MM.1S (cell line): ENCODE measurements at regions not wholly inside any gene's neighbourhood (a gene's known extent, or its start where the extent isn't known, plus 50 kb on each side); places are given as distances from the start of the nearest gene placed in this dataset.
A peak's percentile ranks its signal among the peaks of the same experiment; 100 is the strongest.
"Not testable (repeated sequence)": the region's sequence is repeated elsewhere in the genome, so short reads cannot be mapped to it uniquely, and the experiment has no call there.

Experiments used
- DNase-seq: peaks from one replicate; pipeline ENCODE4 v3.0.0-alpha.2; 2015
- H2AFZ ChIP-seq: fragments of 300-600 bp; sonication (generic); 2 replicates; pipeline ENCODE4 v1.6.0; 2016; ENCODE audit warnings: antibody characterized with exemption, low read length
- H3F3A ChIP-seq: fragments of 300-600 bp; sonication (generic); 2 replicates; pipeline ENCODE4 v1.6.1; 2016; ENCODE audit warnings: mild to moderate bottlenecking, antibody characterized with exemption, low read length, moderate library complexity, mixed read lengths; ENCODE audit not compliant: insufficient read depth
- H3K27ac ChIP-seq: fragments of 300-600 bp; sonication (generic); 2 replicates; pipeline ENCODE4 v1.5.1; 2016; ENCODE audit warnings: mild to moderate bottlenecking, low read length
- H3K27me3 ChIP-seq: fragments of 300-600 bp; sonication (generic); replicated peaks from 2 replicates; pipeline ENCODE4 v1.6.0; 2016; ENCODE audit warnings: low read length; ENCODE audit not compliant: insufficient read depth
- H3K36me3 ChIP-seq: fragments of 300-600 bp; sonication (generic); replicated peaks from 2 replicates; pipeline ENCODE4 v1.6.1; 2016; ENCODE audit warnings: mild to moderate bottlenecking, low read length, mixed read lengths; ENCODE audit not compliant: insufficient read depth
- H3K4me1 ChIP-seq: fragments of 300-600 bp; sonication (generic); 2 replicates; pipeline ENCODE4 v1.6.1; 2016; ENCODE audit warnings: low read length, mixed read lengths
- H3K4me2 ChIP-seq: fragments of 300-600 bp; sonication (generic); 2 replicates; pipeline ENCODE4 v1.6.0; 2016; ENCODE audit warnings: low read depth, low read length
- H3K4me3 ChIP-seq: fragments of 300-600 bp; sonication (generic); 2 replicates; pipeline ENCODE4 v1.5.1; 2016; ENCODE audit warnings: low read length, mixed read lengths
- H3K79me2 ChIP-seq: fragments of 300-600 bp; sonication (generic); 2 replicates; pipeline ENCODE4 v1.6.1; 2016; ENCODE audit warnings: mixed run types, low read length, mixed read lengths
- H3K9ac ChIP-seq: fragments of 300-600 bp; sonication (generic); 2 replicates; pipeline ENCODE4 v1.6.1; 2016; ENCODE audit warnings: low read length, mixed read lengths
- H3K9me2 ChIP-seq: fragments of 300-600 bp; sonication (generic); replicated peaks from 2 replicates; pipeline ENCODE4 v1.6.1; 2016; ENCODE audit warnings: mild to moderate bottlenecking, low read length, mixed read lengths; ENCODE audit not compliant: insufficient read depth
- H3K9me3 ChIP-seq: fragments of 300-600 bp; sonication (generic); replicated peaks from 2 replicates; pipeline ENCODE4 v1.6.1; 2016; ENCODE audit warnings: mild to moderate bottlenecking, low read length, mixed read lengths; ENCODE audit not compliant: insufficient read depth
- H4K20me1 ChIP-seq: fragments of 300-600 bp; sonication (generic); 2 replicates; pipeline ENCODE4 v1.6.1; 2016; ENCODE audit warnings: mild to moderate bottlenecking, low read length, moderate library complexity, mixed read lengths; ENCODE audit not compliant: insufficient read depth
- EZH2 ChIP-seq: fragments of 300-600 bp; sonication (generic); optimal IDR thresholded peaks from 2 replicates; pipeline ENCODE3; 2017; ENCODE audit warnings: low read depth, mild to moderate bottlenecking, antibody characterized with exemption, low read length, mixed read lengths
- EZH2phosphoT487 ChIP-seq: fragments of 300-600 bp; sonication (generic); IDR thresholded peaks from 2 replicates; pipeline ENCODE4 v1.6.1; 2018; ENCODE audit warnings: antibody characterized with exemption, low read length
- TF ChIP-seq, protein P1 (sequence below): fragments of 300-600 bp; sonication (generic); IDR thresholded peaks from 2 replicates; pipeline ENCODE4 v1.5.1; 2016; ENCODE audit warnings: antibody characterized with exemption, low read length, mixed read lengths

DNA sequence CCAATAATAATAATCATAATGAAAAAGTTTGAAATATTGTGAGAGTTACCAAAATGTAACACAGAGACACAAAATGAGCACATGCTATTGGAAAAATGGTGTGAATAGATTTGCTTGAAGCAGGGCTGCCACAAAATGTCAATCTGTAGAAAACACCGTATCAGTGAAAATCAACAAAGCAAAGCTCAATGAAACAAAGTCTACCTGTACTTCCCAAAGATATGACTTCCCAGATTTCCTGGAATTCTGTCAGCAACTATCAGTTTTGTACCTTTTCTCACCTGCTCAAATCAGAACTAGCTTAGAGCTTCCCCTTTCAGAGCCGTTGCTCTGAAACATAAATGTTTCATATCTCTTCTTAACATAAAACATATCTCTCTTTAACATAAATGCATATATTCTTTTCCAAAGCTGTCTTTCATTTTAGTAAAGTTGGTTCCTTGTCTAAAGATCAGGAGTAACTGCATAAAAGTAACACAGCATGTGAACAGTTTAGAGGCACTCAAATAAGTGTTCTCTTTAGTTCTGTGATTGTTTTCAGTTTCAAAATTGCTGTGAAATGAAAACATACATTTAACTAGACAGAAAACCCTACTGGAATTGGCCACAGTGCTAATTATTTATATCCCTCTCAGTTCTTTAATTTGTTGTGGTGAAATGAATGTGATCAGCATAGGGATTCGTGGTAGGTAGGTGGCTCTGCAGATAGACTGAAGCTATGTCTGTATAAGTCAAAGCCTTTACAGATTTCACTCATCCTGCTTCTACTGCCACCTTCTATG is 262.5 kb downstream of the KCNJ3 start:
- H3K9ac ChIP-seq: no peak overlapping the region
- peak; percentile 22 for DNase-seq
- no peaks in the 10 kb centered on the region for H3K27me3 ChIP-seq
- H3K9me3 ChIP-seq: no peaks in the 10 kb centered on the region
- H4K20me1 ChIP-seq: no peaks in the 10 kb centered on the region
- TF ChIP-seq EZH2phosphoT487 (no peak), EZH2 (no peak)
- TF ChIP-seq, protein P1, sequence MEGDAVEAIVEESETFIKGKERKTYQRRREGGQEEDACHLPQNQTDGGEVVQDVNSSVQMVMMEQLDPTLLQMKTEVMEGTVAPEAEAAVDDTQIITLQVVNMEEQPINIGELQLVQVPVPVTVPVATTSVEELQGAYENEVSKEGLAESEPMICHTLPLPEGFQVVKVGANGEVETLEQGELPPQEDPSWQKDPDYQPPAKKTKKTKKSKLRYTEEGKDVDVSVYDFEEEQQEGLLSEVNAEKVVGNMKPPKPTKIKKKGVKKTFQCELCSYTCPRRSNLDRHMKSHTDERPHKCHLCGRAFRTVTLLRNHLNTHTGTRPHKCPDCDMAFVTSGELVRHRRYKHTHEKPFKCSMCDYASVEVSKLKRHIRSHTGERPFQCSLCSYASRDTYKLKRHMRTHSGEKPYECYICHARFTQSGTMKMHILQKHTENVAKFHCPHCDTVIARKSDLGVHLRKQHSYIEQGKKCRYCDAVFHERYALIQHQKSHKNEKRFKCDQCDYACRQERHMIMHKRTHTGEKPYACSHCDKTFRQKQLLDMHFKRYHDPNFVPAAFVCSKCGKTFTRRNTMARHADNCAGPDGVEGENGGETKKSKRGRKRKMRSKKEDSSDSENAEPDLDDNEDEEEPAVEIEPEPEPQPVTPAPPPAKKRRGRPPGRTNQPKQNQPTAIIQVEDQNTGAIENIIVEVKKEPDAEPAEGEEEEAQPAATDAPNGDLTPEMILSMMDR: no peak
- no peaks in the 10 kb centered on the region for H3K79me2 ChIP-seq
- H3K9me2 ChIP-seq: no peaks in the 10 kb centered on the region
- no peaks in the 10 kb centered on the region for H3K36me3 ChIP-seq
- peak overlapping the region; percentile 19; the same call in 1 of the 2 replicates for H2AFZ ChIP-seq
- no peaks in the 10 kb centered on the region for H3F3A ChIP-seq
- peak overlapping the region; percentile 60 for H3K4me2 ChIP-seq
- 0 out of 2 replicates have a peak overlapping the region, but pooled peaks have one; percentile 14 for H3K4me3 ChIP-seq
- no peak overlapping the region for H3K27ac ChIP-seq
- no peaks in the 10 kb centered on the region for H3K4me1 ChIP-seq

DNA sequence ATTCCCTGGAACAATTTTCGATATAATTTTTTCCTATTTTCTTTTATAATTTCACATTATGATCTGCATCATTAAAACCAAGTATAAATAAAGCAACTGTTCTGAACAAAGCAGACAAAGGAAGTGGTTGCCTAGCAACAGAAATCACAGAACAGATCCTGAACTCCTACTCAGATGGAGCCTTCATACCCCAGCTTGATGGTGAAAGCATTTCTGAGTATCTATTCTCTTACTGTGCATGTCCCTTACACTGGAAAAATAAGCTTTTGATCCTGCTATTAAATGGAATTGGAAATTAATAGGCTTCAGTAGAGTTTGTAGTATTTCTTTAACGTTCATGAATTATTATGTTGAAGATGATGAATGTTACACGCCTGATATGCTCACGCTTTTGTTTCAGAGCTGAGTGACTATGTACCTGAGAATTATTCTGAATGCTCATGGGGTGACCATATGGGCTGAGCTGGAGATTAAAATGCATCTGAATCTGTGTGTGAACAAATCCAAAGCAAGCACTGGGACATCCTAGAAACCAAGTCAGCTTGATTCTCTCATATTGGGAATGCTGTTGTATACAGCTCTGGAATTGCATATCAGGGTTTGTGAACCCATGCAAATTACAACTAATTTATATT is 254.0 kb downstream of the KCNJ3 start:
- Histone ChIP-seq H3F3A (no peaks in the 10 kb centered on the region), H3K79me2 (no peaks in the 10 kb centered on the region), H3K36me3 (no peaks in the 10 kb centered on the region), H3K27me3 (no peaks in the 10 kb centered on the region), H3K4me1 (no peaks in the 10 kb centered on the region), H4K20me1 (no peaks in the 10 kb centered on the region), H3K4me2 (no peak overlapping the region), H3K9ac (no peak overlapping the region), H3K9me3 (no peaks in the 10 kb centered on the region), H2AFZ (no peak overlapping the region), H3K27ac (no peak overlapping the region), H3K9me2 (no peaks in the 10 kb centered on the region), H3K4me3 (no peak overlapping the region)
- peak; percentile 27 for DNase-seq
- TF ChIP-seq, protein P1: no peak
- TF ChIP-seq EZH2 (no peak), EZH2phosphoT487 (no peak)

DNA sequence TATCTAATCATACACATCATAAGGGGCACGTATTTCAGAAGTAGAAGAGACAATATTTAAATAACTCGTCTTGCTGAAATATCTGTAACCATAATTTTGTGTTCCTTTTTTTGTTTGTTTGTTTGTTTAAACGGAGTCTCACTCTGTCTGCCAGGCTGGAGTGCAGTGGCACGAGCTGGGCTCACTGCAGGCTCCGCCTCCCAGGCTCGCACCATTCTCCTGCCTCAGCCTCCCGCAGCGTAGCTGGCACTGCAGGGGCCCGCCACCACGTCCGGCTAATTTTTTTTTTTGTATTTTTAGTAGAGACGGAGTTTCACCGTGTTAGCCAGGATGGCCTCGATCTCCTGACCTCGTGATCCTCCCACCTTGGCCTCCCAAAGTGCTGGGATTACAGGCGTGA is 248.9 kb downstream of the KCNJ3 start:
- H3K36me3 ChIP-seq, H3K4me1 ChIP-seq, H3K27ac ChIP-seq, H3K9me3 ChIP-seq, H3K9ac ChIP-seq, H2AFZ ChIP-seq, H3K27me3 ChIP-seq, H3F3A ChIP-seq, H3K79me2 ChIP-seq, DNase-seq, H3K9me2 ChIP-seq, H3K4me2 ChIP-seq, H3K4me3 ChIP-seq, H4K20me1 ChIP-seq: not testable (repeated sequence)

DNA sequence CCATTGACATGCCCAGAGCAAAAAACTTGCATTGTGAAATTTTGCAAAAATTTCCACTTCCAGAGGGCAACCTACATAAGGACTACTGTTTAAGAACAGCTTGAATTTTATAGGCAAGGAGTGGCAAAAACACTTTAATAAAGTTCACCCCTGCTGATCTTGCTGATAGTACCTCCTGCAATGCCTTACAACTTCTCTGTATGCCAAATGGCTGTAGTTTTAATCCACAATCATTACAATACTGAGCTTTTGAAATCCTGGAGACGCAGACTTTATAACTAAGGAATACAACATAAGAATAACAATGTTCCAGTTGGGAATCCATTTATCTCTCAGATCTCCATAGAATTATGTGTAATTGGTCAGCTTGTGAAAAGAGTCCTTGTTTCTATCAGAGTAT is 247.5 kb downstream of the KCNJ3 start:
- H3K9me3 ChIP-seq: no peaks in the 10 kb centered on the region
- H3F3A ChIP-seq: no peaks in the 10 kb centered on the region
- H3K4me2 ChIP-seq: no peak overlapping the region
- TF ChIP-seq EZH2 (no peak), EZH2phosphoT487 (no peak)
- TF ChIP-seq, protein P1: no peak
- H3K9me2 ChIP-seq: no peaks in the 10 kb centered on the region
- no peaks in the 10 kb centered on the region for H3K79me2 ChIP-seq
- no peaks in the 10 kb centered on the region for H3K4me1 ChIP-seq
- no peak overlapping the region for H3K27ac ChIP-seq
- no peak overlapping the region for H3K4me3 ChIP-seq
- H2AFZ ChIP-seq: no peak overlapping the region
- H4K20me1 ChIP-seq: no peaks in the 10 kb centered on the region
- H3K27me3 ChIP-seq: no peaks in the 10 kb centered on the region
- H3K36me3 ChIP-seq: no peaks in the 10 kb centered on the region
- no peak overlapping the region for H3K9ac ChIP-seq
- no peak for DNase-seq
